HT-29 (cell line): ENCODE measurements at regions not wholly inside any gene's neighbourhood (a gene's known extent, or its start where the extent isn't known, plus 50 kb on each side); places are given as distances from the start of the nearest gene placed in this dataset.
"Not testable (repeated sequence)": the region's sequence is repeated elsewhere in the genome, so short reads cannot be mapped to it uniquely, and the experiment has no call there.

Source experiments
- DNase-seq: peaks from one replicate; pipeline ENCODE4 v3.0.0-alpha.2; 2015; ENCODE audit warnings: low spot score

DNA sequence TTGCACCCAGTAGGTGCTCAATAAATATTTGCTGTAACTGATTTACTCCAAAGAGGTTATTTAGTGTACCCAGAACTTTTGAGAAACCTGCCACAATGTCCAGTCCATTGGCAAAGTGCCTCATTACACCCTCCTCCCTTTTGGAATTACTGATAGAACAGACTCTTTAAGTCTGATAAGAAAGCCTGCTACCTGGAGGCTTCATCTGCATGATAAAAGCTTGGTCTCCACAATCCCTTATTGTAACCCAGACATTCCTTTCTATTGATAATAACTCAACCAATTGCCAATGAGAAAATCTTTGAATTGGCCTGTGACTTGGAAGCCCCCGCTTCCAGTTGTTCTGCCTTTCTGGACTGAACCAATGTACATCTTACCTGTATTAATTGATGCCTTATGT lies 127.0 kb upstream of the FOXN2 start:
- DNase-seq = no peak

DNA sequence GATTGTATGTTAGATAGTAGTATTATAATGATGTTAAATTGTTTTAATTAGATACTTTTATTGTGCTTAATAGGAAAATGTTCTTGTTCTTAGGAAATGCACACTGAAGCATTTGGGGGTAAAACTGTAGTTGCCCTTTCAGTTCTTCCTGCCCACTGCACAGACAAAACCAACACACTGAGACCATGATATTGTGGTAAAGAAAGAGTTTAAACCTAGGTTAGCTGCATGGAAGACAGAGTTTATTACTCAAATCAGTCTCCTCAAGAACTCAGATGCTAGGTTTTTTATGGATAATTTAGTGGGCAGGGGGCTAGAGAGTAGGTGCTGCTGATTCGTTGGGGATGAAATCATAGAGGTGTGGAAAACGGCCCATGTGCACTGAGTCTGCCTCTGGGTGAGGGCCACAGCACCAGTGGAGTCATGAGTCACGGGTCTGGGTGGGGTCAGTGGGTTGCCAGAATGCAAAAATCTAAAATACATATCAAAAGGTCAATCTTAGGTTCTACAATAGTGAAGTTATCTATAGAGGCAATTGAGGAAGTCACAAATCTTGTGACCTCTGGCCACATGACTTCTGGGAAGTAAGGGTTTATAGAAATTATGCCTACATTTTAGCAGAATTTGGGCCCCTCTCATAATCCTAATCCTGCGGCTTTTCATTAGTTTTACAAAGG lies 124.8 kb upstream of the FOXN2 start:
- DNase-seq = no peak

DNA sequence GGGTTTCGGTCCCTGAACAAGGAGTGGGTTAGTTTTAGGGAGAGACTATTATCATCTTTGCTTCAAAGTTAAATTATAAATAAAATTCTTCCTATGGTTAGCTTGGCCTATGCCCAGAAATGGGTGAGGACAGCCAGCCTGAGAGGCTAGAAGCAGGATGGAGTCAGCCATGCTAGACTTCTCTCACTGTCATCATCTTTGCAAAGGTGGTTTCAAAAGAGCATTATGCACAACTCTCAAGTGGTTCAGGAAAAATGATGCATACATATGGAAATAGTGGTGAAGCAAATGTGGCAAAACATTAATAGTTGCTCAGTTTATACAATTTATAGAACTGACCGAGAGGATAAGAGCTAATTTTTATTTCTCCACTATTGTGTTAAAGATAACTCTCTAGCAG lies 124.3 kb upstream of the FOXN2 start:
- no peak for DNase-seq

DNA sequence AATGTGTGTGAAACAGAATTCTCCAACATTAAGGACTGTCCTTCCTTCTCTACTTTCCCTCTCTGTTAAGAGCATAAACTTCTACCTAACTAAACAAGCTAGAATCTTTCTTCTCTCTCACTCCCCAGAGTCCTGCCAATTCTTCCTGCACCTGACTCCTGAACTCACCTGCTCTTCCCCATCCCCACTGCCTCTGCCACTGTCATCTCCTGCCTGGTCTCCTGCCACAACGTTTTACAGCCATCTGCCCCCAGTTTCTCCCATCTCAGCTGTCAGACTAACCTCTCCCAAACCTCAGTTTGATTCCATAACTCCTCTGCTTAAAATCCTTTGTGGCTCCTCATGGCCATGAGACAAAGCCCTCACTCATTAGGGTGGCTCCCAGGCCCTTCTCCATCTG lies 119.8 kb upstream of the FOXN2 start:
- DNase-seq = no peak

DNA sequence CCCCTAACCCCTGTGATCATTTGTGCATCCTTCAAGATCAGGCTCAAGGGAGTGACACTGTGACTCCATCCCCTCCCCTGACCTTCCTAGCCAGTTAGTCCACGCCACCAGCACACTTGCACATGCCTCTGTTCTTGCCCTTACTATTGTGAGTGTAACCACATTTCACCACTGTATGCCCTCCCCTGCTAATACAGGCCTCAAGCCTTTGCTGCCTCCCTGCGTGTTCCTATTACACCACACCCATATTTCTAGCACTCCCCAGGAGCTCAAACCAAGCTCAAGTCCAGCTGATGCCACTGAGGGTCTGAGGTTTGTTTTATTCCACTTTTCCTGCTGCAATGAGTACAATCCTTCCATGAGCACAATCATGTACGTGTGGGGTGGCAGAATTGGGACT lies 119.3 kb upstream of the FOXN2 start:
- no peak for DNase-seq

DNA sequence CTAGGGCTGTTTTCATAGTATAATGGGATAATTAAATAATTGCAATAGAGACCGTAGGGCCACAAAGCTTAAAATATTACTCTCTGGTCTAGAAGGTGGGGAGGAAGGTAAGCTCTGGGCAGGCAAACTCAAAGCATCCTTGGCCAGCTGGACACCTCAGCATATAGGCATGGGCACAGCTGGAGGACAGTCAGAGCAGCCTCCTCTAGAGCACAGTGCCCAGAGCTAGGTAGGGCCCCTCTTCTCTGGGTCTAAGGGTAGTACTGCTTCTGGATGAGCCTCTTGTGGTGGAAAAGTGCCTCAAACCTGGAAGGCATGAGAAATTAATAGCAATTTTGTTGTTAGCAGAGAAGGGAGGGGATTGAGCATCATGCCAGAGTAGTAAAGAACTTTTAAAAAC lies 116.9 kb upstream of the FOXN2 start:
- no peak for DNase-seq

DNA sequence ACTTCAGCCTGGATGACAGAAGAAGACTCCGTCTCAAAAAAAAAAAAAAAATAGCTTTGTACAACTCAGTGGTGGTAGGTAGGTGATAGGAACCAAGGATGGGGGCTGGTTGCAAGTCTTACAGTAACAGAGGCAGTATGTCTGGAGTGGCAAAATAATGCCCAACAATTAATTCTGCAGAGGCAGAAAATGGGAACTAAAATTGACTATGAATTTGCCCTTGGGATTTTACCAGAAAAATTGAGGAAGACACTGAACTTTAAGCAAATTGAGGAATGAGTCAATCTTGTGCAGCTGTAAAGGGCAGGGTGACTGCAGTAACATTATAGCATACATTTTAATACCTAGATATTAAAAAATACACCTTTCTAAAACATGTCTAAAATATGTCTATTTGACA lies 116.1 kb upstream of the FOXN2 start:
- no peak for DNase-seq

DNA sequence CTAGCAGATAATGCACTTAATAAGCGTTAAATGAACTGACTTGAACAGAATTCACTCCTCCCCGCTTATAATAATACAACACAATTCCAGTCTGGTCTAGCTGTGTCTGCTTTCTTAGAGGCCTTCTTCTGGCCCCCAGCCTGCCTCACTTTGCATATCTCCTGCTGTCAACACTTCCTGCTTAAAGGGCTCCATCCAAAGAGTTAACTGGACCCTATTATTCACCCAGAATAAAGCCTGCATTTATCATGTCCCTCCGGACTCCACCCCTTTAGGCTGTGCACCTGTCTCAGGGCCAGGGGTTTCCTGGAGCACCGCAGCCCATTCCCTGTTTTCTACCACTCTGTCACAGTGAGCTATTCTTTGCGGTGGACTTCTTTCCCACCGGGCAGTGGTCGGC lies 115.4 kb upstream of the FOXN2 start:
- DNase-seq = no peak

DNA sequence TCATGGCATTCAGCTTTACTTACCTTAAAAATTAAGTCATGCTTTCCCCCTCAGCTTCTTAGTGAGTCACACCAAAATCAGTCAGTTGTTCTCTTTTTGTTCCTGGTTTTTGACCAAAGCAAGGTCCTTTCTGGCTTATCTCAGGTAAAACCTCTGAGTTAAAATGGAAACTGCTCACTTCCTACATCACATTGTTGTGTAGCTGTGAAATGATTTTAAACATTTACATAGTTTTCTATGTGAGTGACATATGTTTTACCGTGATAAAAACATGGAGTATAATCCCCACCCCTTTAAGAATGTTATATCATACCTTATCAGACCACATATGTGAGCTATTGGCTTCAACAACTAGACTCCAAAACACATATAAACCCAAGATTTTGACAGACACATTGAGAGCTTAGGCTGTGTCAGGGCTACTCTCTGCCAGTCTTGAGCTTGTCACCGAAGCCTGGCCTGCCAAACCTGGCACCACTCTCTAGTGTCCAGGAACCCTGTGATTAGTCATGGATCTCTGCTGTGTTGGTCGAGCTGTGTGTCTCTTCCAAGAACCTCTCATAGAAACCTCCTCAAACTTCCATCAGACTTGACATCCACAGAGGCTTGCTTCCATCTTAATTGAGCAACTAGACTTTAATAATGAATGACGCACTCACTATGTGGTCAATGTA lies 113.7 kb upstream of the FOXN2 start:
- no peak for DNase-seq

DNA sequence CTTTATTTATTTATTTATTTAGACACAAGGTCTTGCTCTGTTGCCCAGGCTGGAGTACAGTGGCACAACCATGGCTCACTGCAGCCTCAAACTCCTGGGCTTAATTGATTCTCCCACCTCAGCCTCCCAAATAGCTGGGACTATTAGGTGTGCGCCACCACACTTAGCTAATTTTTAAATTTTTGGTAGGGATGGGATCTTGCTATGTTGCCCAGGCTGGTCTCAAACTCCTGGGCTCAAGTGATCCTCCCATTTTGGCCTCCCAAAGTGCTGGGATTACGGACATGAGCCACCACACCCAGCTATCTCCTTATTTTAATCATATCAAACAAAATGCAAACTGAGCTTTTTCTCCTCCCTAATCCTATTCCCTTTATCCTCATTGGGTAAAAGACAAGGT lies 113.0 kb upstream of the FOXN2 start:
- DNase-seq = not testable (repeated sequence)

DNA sequence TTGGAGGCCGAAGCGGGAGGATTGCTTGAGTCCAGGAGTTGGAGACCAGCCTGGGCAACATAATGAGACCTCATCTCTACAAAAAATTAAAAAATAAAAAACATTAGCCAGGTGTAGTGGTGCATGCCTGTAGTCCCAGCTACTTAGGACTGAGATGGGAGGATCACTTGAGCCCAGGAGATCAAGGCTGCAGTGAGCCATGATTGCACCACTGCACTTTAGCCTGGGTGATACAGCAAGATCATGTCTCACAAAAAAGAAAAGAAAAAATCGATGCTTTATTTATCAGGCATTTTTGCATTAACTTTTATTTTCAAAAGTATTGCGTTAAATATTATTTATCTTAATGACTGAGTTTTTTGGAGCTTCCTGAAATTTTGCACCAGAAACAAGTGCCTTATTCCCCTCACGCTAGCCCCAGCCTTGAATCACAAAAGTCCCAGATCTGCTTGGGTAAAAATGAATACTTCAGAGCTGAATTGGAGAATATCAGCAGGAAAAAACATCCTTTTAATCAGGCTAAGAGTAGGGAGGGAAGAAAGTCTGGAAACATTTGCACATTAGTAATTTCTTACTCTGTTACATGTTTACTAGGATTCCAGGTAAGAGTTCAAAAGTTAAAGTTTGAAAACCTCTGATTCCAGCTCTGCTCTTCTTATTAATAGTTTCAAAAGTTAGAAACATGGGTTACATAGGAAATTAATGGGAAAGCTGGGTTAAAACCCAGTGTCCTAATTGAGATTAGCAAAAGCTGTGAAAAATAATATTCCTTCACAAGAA lies 111.4 kb upstream of the FOXN2 start:
- no peak for DNase-seq

DNA sequence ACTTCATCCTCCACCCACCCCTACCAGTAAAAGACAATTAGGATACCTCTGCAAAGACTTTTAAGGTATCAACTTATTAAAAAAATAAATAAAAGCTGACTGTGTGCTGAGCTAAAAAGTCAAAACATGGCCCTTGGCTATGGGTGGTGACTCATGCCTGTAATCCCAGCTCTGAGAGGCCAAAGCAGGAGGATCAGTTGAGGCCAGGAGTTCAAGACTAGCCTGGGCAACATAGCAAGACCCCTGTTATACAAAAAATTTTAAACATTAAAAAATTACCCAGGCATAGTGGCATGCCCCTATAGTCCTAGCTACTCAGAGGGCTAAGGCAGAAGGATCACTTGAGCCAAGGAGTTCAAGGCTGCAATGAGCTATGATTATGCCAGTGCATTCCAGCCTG lies 110.8 kb upstream of the FOXN2 start:
- DNase-seq = no peak

DNA sequence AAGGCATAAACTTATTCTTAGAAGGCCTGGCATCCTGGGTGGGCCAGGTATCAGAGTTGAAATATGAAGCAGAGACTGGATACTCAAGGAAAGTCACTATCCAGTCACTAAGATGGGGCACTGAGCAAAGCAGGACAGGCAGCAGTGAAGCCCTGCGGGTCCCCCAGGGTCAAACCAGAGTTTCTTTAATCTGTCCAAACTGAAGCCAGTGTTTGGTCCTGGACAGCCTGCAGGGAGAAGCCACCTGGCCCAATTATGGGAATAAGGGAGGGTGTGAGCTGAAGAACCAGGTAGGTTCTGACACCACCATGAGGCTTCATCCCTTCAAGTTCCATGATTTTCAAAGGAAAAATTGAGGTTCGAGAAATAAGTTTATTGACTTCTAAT lies 109.7 kb upstream of the FOXN2 start:
- DNase-seq = no peak

DNA sequence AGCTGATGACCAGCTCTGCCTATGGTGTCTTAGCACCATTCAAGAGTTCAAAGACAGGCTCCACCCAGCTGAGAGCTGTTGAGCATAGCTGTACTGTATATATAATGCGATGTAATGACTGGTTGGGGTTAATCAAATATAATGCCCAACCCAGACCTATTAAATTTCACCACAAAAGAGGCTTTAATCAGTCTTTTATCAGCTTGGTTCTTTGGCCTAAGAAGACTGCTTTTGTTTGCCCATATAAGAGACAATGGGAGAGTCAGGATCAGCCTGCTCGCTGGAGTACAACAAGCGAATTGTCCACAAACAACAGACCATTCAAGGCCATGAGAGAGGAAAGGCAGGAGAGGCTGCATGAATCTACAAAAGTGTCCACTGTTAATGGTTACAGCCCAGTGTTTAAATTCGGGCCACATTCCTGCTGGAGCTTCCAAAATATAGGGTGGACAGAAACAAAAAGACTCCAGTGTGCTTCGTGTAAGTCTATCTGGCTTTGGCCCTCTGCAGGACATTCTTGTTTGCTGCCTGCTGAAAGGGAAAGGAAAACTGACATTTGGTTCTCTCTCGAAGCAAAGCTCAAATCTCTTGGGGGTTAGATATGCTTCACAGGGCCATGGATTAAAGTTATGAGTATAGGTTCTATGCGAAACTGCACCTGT lies 109.2 kb upstream of the FOXN2 start:
- no peak for DNase-seq

DNA sequence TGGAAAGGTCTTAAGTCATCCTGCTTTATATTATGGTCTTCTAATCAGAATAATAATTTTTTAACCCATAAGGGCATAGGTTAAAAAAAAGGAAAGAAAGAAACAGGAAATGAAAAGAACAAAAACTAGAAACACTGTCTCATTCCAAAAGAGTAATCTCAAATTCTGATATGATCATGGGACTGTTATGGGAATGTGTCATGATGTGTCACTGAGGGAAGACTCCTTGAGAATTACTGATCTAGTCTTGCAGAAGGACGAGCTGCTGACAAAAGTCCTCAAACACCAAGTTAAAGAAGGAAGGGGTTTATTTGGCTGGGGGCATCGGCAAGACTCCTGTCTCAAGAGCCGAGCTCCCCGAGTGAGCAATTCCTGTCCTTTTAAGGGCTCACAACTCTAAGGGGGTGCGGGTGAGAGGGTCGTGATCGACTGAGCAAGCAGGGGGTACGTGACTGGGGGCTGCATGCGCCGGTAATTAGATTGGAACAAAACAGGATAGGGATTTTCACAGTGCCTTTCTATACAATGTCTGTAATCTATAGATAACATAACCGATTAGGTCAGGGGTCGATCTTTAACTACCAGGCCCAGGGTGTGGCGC lies 108.3 kb upstream of the FOXN2 start:
- not testable (repeated sequence) for DNase-seq

DNA sequence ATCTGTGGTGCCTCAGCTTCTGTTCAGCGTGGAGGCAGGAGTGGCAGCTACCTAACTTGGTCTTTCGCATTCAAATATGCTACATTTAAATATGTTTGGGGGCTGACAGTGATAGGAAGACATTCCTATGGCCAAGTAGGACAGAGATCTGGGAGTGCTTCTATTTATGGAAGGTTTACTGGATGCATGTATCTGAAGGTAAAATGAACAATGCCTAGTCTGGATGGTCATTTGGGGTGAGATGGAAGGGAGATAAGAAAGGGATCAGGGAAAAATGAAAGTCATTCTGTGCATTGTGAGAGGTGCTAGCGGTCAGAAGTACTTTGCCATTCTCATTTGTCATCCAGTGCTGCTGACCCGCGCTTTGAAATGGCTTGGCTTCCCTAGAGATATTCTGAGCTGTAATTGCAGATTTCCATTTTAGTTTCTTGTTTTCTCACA lies 107.3 kb upstream of the FOXN2 start:
- no peak for DNase-seq

DNA sequence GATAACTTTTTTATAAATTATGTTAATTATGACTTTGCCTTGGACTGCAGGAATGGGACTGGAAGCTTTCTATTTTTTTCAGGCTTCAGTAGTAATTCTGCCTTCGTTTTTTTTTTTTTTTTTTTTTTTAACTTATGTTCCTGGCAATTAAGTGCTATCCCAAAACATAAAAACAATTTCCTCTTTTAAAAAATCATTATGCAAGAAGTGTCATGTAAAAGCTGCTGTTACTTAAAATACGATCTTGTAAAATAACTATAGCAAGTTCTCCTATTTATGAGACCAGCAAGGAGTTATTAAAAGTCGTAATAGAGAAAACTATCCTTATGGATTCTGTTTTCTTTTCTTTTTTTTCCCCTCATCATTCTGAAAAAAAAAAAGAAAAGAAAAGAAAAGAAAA lies 106.6 kb upstream of the FOXN2 start:
- DNase-seq = no peak

DNA sequence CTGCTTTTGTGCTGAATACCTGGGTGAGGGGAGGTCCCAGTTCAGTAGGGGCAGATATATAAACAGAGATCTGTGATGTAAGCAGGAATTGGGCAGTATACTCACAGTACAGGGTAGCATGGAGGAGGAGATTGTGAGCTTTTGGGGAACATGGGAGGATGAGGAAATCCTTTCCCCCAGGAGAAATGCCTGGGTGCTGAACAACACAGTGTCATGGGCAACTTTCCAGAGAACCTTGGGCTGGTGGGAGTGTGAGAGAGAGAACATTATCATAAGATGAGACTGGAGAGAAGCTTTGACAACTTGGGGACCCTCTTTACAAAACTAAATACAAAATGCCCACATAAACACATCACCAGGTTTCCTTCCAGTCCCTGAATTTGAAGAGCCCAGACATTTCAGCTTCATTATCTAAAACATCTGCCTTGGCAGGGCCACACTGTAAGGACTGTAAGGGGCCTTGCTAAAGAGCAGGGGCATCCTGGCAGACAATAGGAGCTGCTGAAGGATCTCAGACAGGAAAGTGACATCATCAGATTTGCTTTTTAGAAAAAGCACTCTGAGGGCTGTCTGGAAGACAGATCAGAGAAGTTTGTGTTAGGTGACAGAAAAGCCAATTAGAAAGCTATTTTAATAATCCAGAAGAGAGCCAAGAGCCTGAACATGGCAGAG lies 105.1 kb upstream of the FOXN2 start:
- no peak for DNase-seq

DNA sequence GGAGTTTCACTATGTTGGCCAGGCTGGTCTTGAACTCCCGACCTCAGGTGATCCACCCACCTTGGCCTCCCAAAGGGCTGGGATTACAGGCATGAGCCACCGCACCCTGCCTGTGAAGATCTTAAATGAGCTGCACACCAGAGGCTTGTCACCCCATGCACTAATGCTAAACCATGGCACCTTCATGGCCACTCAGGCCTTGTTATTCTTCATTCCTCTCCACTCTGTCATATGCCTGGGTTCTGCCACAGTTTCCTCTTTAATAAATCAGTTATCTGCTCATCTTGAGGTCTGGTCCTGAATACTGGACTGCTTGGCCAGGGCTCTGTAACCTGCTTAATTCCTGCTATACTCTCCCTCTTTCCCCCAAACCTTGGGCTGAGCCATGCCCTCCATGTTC lies 104.3 kb upstream of the FOXN2 start:
- no peak for DNase-seq

DNA sequence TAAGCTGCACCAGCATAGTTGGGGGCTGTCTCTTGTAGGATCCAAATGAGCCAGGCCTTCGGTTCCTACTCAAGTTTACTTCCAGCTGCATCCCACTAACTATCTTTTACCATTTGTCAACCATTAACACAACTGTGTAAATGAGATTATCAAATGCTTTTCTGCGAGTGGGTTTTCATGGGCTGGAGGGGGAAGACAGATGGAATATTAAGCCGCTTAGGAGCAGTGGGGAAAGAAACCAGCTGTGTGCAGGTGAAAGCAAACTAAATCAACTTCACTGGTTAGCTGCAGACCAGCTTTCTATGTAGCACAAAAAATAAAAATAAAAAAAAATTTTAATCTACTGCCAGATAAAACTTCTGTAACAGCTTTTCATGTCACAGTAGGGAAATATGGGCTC lies 100.8 kb upstream of the FOXN2 start:
- no peak for DNase-seq

DNA sequence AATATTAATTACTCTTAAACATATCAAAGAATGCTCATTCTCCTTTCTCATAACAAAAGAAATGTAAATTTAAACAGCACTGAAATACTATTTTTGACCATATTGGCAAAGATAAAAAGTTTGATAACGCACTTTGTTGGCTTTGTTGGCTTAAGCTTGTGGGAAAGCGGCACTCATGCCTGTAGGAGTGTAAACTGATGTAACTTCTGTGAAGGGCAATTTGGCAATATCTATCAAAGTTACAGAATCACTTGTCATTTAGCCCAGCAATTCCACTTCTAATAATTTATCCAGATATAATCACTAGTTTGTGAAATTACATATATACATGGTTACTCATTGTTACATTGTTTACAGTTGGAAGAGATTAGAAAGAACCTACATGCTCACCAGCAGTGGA lies 96.3 kb upstream of the FOXN2 start:
- DNase-seq = no peak

DNA sequence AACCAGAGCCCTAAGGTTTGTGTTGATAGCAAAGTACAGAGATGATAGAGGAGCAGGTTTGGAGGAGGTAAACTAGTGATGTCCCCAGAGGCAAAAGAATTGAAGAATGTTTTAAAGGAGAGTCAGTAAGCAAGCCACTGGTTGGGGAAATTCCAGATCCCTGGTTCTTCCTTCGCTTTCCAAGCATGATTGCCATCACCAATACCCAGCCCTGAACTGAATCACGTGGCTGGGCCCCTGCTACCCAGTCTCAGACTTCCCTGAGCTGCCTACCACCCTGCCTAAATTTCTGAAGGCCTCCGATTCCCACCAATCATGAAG lies 95.3 kb upstream of the FOXN2 start:
- no peak for DNase-seq
